H9 (cell line): ENCODE measurements at regions not wholly inside any gene's neighbourhood (a gene's known extent, or its start where the extent isn't known, plus 50 kb on each side); places are given as distances from the start of the nearest gene placed in this dataset.

Experiments used
- DNase-seq: peaks from one replicate; pipeline ENCODE4 v3.0.0-alpha.2; 2017
- H2AFZ ChIP-seq: one replicate; pipeline ENCODE4 v1.6.1; 2013; ENCODE audit warnings: mild to moderate bottlenecking, low read length, control low read depth, moderate library complexity
- H2AK5ac ChIP-seq: 2 replicates; pipeline ENCODE4 v1.6.1; 2013; ENCODE audit warnings: low read length, control low read depth, mixed read lengths; ENCODE audit not compliant: insufficient read length
- H2BK120ac ChIP-seq: one replicate; pipeline ENCODE4 v1.6.1; 2013; ENCODE audit warnings: low read depth, mild to moderate bottlenecking, low read length, control low read depth, inconsistent platforms; ENCODE audit not compliant: poor library complexity, severe bottlenecking
- H2BK12ac ChIP-seq: 2 replicates; pipeline ENCODE4 v1.6.1; 2013; ENCODE audit warnings: low read length, control low read depth, mixed read lengths, low read depth; ENCODE audit not compliant: insufficient read length
- H2BK15ac ChIP-seq: 2 replicates; pipeline ENCODE4 v1.6.1; 2013; ENCODE audit warnings: low read depth, low read length, control low read depth
- H2BK20ac ChIP-seq: one replicate; pipeline ENCODE4 v1.6.1; 2013; ENCODE audit warnings: low read depth, mild to moderate bottlenecking, low read length, control low read depth, inconsistent platforms; ENCODE audit not compliant: poor library complexity, severe bottlenecking
- H2BK5ac ChIP-seq: 2 replicates; pipeline ENCODE4 v1.6.1; 2013; ENCODE audit warnings: low read length, control low read depth, mixed read lengths; ENCODE audit not compliant: insufficient read length
- H3K14ac ChIP-seq: 2 replicates; pipeline ENCODE4 v1.6.1; 2013; ENCODE audit warnings: low read length, control low read depth; ENCODE audit not compliant: insufficient read depth
- H3K18ac ChIP-seq: 2 replicates; pipeline ENCODE4 v1.6.1; 2013; ENCODE audit warnings: low read depth, mild to moderate bottlenecking, mixed read lengths, low read length, control low read depth; ENCODE audit not compliant: insufficient read length
- H3K23ac ChIP-seq: 2 replicates; pipeline ENCODE4 v1.6.1; 2013; ENCODE audit warnings: low read length, control low read depth, mixed read lengths, low read depth; ENCODE audit not compliant: insufficient read length
- H3K23me2 ChIP-seq: 2 replicates; pipeline ENCODE4 v1.6.1; 2013; ENCODE audit warnings: low read depth, mild to moderate bottlenecking, mixed read lengths, low read length, control low read depth; ENCODE audit not compliant: insufficient read length, poor library complexity, severe bottlenecking
- H3K27ac ChIP-seq: 2 replicates; pipeline ENCODE4 v1.5.1; 2013; ENCODE audit warnings: low read length, control low read depth, mixed read lengths, low read depth; ENCODE audit not compliant: insufficient read length
- H3K27me3 ChIP-seq: 2 replicates; pipeline ENCODE4 v1.6.1; 2013; ENCODE audit warnings: low read length, control low read depth, inconsistent platforms; ENCODE audit not compliant: insufficient read depth
- H3K4ac ChIP-seq: 2 replicates; pipeline ENCODE4 v1.6.1; 2013; ENCODE audit warnings: low read depth, mild to moderate bottlenecking, control low read depth, inconsistent platforms, low read length, moderate library complexity
- H3K4me1 ChIP-seq: 2 replicates; pipeline ENCODE4 v1.6.1; 2013; ENCODE audit warnings: low read length, control low read depth, inconsistent platforms; ENCODE audit not compliant: insufficient read depth
- H3K4me2 ChIP-seq: 2 replicates; pipeline ENCODE4 v1.6.1; 2013; ENCODE audit warnings: low read length, control low read depth, mixed read lengths; ENCODE audit not compliant: insufficient read length, insufficient read depth
- H3K56ac ChIP-seq: 2 replicates; pipeline ENCODE4 v1.6.1; 2013; ENCODE audit warnings: low read depth, mild to moderate bottlenecking, mixed read lengths, low read length, control low read depth; ENCODE audit not compliant: insufficient read length
- H3K79me1 ChIP-seq: 2 replicates; pipeline ENCODE4 v1.6.1; 2013; ENCODE audit warnings: low read depth, mild to moderate bottlenecking, moderate library complexity, low read length, control low read depth, inconsistent platforms; ENCODE audit not compliant: insufficient read depth, poor library complexity, severe bottlenecking
- H3K79me2 ChIP-seq: 2 replicates; pipeline ENCODE4 v1.6.1; 2013; ENCODE audit warnings: low read length, control low read depth, inconsistent platforms; ENCODE audit not compliant: insufficient read depth
- H3K9ac ChIP-seq: 2 replicates; pipeline ENCODE4 v1.6.1; 2013; ENCODE audit warnings: low read length, control low read depth, mixed read lengths; ENCODE audit not compliant: insufficient read length; ENCODE audit errors: extremely low read depth
- H3K9me3 ChIP-seq: one replicate; pipeline ENCODE4 v1.6.1; 2013; ENCODE audit warnings: low read depth, low read length, inconsistent platforms; ENCODE audit not compliant: control insufficient read depth
- H3T11ph ChIP-seq: one replicate; pipeline ENCODE4 v1.6.1; 2013; ENCODE audit warnings: mild to moderate bottlenecking, low read length, control low read depth, inconsistent platforms
- H4K20me1 ChIP-seq: one replicate; pipeline ENCODE4 v1.6.1; 2013; ENCODE audit not compliant: control insufficient read depth, insufficient read length, insufficient read depth
- H4K5ac ChIP-seq: 2 replicates; pipeline ENCODE4 v1.6.1; 2013; ENCODE audit warnings: low read depth, mild to moderate bottlenecking, mixed read lengths, low read length, control low read depth; ENCODE audit not compliant: insufficient read length
- H4K8ac ChIP-seq: replicated peaks from 2 replicates; pipeline ENCODE4 v1.6.1; 2013; ENCODE audit warnings: low read length, control low read depth, mixed read lengths, low read depth; ENCODE audit not compliant: insufficient read length
- H4K91ac ChIP-seq: 2 replicates; pipeline ENCODE4 v1.6.1; 2013; ENCODE audit warnings: low read depth, mild to moderate bottlenecking, moderate library complexity, mixed read lengths, low read length, control low read depth; ENCODE audit not compliant: insufficient read length
- H3K27ac Mint-ChIP-seq, 3 experiments: 2 replicates in 2 of 3; 3 replicates in 1 of 3; pipeline ENCODE4 v1.8.0; 2020 to 2021; ENCODE audit warnings: mixed read lengths in 3 of 3, mild to moderate bottlenecking in 1 of 3, moderate library complexity in 1 of 3
- H3K27me3 Mint-ChIP-seq: 2 replicates; pipeline ENCODE4 v1.8.0; 2021; ENCODE audit warnings: low read depth, mild to moderate bottlenecking, moderate library complexity, mixed read lengths
- H3K36me3 Mint-ChIP-seq, 3 experiments: 2 replicates in 2 of 3; 3 replicates in 1 of 3; pipeline ENCODE4 v1.8.0; 2020 to 2021; ENCODE audit warnings: low read depth in 3 of 3, mixed read lengths in 3 of 3; ENCODE audit not compliant: insufficient read depth in 1 of 3
- H3K4me1 Mint-ChIP-seq, 2 experiments: 2 replicates each; pipeline ENCODE4 v1.8.0; 2020; ENCODE audit warnings: mixed read lengths in 2 of 2
- H3K4me3 Mint-ChIP-seq, 2 experiments: 2 replicates in 1 of 2; 3 replicates in 1 of 2; pipeline ENCODE4 v1.8.0; 2020 to 2021; ENCODE audit warnings: mild to moderate bottlenecking in 2 of 2, mixed read lengths in 2 of 2, moderate library complexity in 1 of 2
- H3K9me3 Mint-ChIP-seq, 2 experiments: 2 replicates in 1 of 2; 3 replicates in 1 of 2; pipeline ENCODE4 v1.8.0; 2020; ENCODE audit warnings: mild to moderate bottlenecking in 2 of 2, mixed read lengths in 2 of 2, moderate library complexity in 1 of 2
- WGBS: extraction: QIAGEN DNeasy Blood & Tissue Kit; methylation state at CpG from one replicate; pipeline ENCODE4 v1.1.7; 2013; ENCODE audit warnings: missing lambda C conversion rate, low lambda C conversion rate, mixed read lengths; ENCODE audit not compliant: insufficient read length; ENCODE audit errors: extremely low coverage; 5-methylcytosine and 5-hydroxymethylcytosine counted together
- TF ChIP-seq, protein P1 (sequence below): fragments of 200-600 bp; sonication (generic); conservative IDR thresholded peaks from 3 replicates; pipeline ENCODE4 v1.8.0; 2021; ENCODE audit warnings: antibody characterized with exemption, mild to moderate bottlenecking

DNA sequence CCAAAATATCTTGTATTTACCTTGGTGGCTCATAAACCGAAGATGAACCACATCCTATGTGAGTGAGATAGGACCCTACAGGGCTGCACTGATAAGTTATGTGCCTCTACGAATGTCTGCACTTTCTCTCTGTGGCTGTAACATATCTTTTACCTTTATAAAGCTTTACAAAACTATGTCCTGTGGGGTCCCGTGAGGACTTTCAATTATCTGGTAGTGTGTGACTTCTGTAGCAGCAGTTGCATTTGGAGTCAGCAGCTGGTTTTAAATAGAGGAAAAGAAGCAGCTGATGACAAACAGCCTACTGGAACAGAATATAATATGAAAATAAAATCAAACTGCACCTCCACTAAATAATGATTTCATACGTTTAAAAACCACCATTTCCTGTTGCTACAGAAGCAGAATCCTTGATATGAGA lies 222.4 kb upstream of the GNAI1 start:
- WGBS = no CpG with 5 or more reads among the region's 4 CpGs
- H2AFZ ChIP-seq = no peak overlapping the region
- no peaks in the 10 kb centered on the region for H3K79me2 ChIP-seq
- H3K4ac ChIP-seq = no peak overlapping the region
- H3K56ac ChIP-seq = no peak overlapping the region
- no peak overlapping the region for H3K9ac ChIP-seq
- H2BK5ac ChIP-seq = no peak overlapping the region
- H4K5ac ChIP-seq = no peak overlapping the region
- no peaks in the 10 kb centered on the region for H3K79me1 ChIP-seq
- no peak overlapping the region for H2BK120ac ChIP-seq
- H3K4me3 Mint-ChIP-seq = no peak overlapping the region
- TF ChIP-seq, protein P1, sequence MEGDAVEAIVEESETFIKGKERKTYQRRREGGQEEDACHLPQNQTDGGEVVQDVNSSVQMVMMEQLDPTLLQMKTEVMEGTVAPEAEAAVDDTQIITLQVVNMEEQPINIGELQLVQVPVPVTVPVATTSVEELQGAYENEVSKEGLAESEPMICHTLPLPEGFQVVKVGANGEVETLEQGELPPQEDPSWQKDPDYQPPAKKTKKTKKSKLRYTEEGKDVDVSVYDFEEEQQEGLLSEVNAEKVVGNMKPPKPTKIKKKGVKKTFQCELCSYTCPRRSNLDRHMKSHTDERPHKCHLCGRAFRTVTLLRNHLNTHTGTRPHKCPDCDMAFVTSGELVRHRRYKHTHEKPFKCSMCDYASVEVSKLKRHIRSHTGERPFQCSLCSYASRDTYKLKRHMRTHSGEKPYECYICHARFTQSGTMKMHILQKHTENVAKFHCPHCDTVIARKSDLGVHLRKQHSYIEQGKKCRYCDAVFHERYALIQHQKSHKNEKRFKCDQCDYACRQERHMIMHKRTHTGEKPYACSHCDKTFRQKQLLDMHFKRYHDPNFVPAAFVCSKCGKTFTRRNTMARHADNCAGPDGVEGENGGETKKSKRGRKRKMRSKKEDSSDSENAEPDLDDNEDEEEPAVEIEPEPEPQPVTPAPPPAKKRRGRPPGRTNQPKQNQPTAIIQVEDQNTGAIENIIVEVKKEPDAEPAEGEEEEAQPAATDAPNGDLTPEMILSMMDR = no peak
- H3K27ac ChIP-seq = no peak overlapping the region
- H3K18ac ChIP-seq = no peak overlapping the region
- H3K4me1 Mint-ChIP-seq = no peaks in the 10 kb centered on the region
- H4K8ac ChIP-seq = no peak overlapping the region
- no peak overlapping the region for H3T11ph ChIP-seq
- no peaks in the 10 kb centered on the region for H3K9me3 ChIP-seq
- no peak overlapping the region for H3K23ac ChIP-seq
- no peak overlapping the region for H3K27ac Mint-ChIP-seq
- no peak overlapping the region for H2BK15ac ChIP-seq
- H3K4me2 ChIP-seq = no peak overlapping the region
- no peaks in the 10 kb centered on the region for H3K4me1 ChIP-seq
- H2BK12ac ChIP-seq = no peak overlapping the region
- DNase-seq = no peak
- peaks cover 0 to 12% (median 0%) of the 10 kb centered on the region in 3 experiments; a peak in 2 of 7 replicates for H3K36me3 Mint-ChIP-seq
- H3K23me2 ChIP-seq = no peaks in the 10 kb centered on the region
- no peak overlapping the region for H3K14ac ChIP-seq
- no peaks in the 10 kb centered on the region for H3K27me3 ChIP-seq
- H3K9me3 Mint-ChIP-seq = peaks cover 2 to 21% of the 10 kb centered on the region in 2 experiments; a peak in 4 of 5 replicates
- H4K20me1 ChIP-seq = no peaks in the 10 kb centered on the region
- no peak overlapping the region for H2BK20ac ChIP-seq
- H3K27me3 Mint-ChIP-seq = peaks cover 2% of the 10 kb centered on the region; the same call in 1 of the 2 replicates
- H2AK5ac ChIP-seq = no peak overlapping the region
- no peak overlapping the region for H4K91ac ChIP-seq
